Ovary (tissue), 7 donors: ENCODE measurements at regions not wholly inside any gene's neighbourhood (a gene's known extent, or its start where the extent isn't known, plus 50 kb on each side); places are given as distances from the start of the nearest gene placed in this dataset.

Experiments used
- DNase-seq, 5 donors: peaks; one replicate each; pipeline ENCODE4 v3.0.0-alpha.2; 2019 to 2020
- H3K27ac ChIP-seq, 2 donors: fragments of 200-600 bp; one replicate each; pipeline versions ENCODE4 v1.5.1 to v1.8.0; 2019 to 2022
- H3K27me3 ChIP-seq: fragments of 200-600 bp; one replicate; pipeline ENCODE4 v1.8.0; 2022
- H3K36me3 ChIP-seq: fragments of 200-600 bp; sonication (generic); one replicate; pipeline ENCODE4 v1.5.1; 2019
- H3K4me1 ChIP-seq: one replicate; pipeline ENCODE4 v1.8.1; 2013; ENCODE audit warnings: mild to moderate bottlenecking, moderate library complexity; ENCODE audit not compliant: insufficient read depth
- H3K4me3 ChIP-seq: fragments of 200-600 bp; sonication (generic); one replicate; pipeline ENCODE4 v1.5.1; 2017
- H3K9me3 ChIP-seq, 2 donors: fragments of 200-600 bp in 1 of 2; sonication (generic) in 1 of 2; one replicate each; pipeline versions ENCODE4 v1.5.1 to v1.8.1; 2013 to 2019; ENCODE audit warnings: mild to moderate bottlenecking in 1 of 2, moderate library complexity in 1 of 2
- EP300 ChIP-seq: sonication (generic); formaldehyde crosslinking; IDR thresholded peaks from one replicate; pipeline ENCODE4 v1.6.1; 2017; ENCODE audit warnings: antibody characterized with exemption
- POLR2A ChIP-seq: fragments of 450-650 bp; IDR thresholded peaks from one replicate; pipeline ENCODE4 v1.6.1; 2017; ENCODE audit warnings: antibody characterized with exemption, mild to moderate bottlenecking, moderate library complexity
- WGBS, 3 donors: extraction: QIAGEN DNeasy Blood & Tissue Kit in 1 of 3; methylation state at CpG; one replicate each; pipeline versions ENCODE4 v1.1.5 to v1.1.7; 2013 to 2017; 5-methylcytosine and 5-hydroxymethylcytosine counted together
- intact Hi-C, 4 donors: fragments of 100-400 bp; cut with DNase I; formaldehyde crosslinking; loops; one replicate each; pipeline versions ENCODE4 v1.11.0 to v1.15.1; 2022 to 2023
- TF ChIP-seq, protein P1 (sequence below), 3 donors: fragments of 450-650 bp in 2 of 3; fragments of 200-600 bp in 1 of 3; IDR thresholded peaks; one replicate each; pipeline versions ENCODE4 v1.5.1 to v1.8.0; 2016 to 2022; ENCODE audit warnings: antibody characterized with exemption in 3 of 3, mild to moderate bottlenecking in 1 of 3
- donor health status: DM: no; HTN: no; CAD: no; lungs with moderate emphysema.
- donor health status: DM: no; HTN: no; CAD: no.
- donor health status: Bipolar disorder and iron deficiency.
- donor health status: DM: no; HTN: no; CAD: no.
- donor health status: DM: yes; HTN: yes; CAD: no.

- Histone ChIP-seq H3K36me3 (no peaks in the 10 kb centered on the region), H3K27ac (no peak overlapping the region), H3K4me3 (no peak overlapping the region), H3K4me1 (no peaks in the 10 kb centered on the region), H3K27me3 (no peaks in the 10 kb centered on the region), H3K9me3 (no peaks in the 10 kb centered on the region)
- intact Hi-C loops: no loop called here
- WGBS, 3 donors: 78 to 84% (median 81%) methylated on average over 7 of the region's 7 CpGs
- DNase-seq: no peak
- no peak for TF ChIP-seq POLR2A
- no peak for TF ChIP-seq EP300
- TF ChIP-seq, protein P1, sequence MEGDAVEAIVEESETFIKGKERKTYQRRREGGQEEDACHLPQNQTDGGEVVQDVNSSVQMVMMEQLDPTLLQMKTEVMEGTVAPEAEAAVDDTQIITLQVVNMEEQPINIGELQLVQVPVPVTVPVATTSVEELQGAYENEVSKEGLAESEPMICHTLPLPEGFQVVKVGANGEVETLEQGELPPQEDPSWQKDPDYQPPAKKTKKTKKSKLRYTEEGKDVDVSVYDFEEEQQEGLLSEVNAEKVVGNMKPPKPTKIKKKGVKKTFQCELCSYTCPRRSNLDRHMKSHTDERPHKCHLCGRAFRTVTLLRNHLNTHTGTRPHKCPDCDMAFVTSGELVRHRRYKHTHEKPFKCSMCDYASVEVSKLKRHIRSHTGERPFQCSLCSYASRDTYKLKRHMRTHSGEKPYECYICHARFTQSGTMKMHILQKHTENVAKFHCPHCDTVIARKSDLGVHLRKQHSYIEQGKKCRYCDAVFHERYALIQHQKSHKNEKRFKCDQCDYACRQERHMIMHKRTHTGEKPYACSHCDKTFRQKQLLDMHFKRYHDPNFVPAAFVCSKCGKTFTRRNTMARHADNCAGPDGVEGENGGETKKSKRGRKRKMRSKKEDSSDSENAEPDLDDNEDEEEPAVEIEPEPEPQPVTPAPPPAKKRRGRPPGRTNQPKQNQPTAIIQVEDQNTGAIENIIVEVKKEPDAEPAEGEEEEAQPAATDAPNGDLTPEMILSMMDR (IDR thresholded peaks at IDR 0.05): no peak
Observed at GRCh38 chr3:130800829-130801228, 54.2 kb upstream of the PIK3R4 start.

- Histone ChIP-seq H3K4me3 (no peak overlapping the region), H3K27me3 (no peaks in the 10 kb centered on the region), H3K27ac (no peak overlapping the region), H3K36me3 (no peaks in the 10 kb centered on the region), H3K9me3 (no peaks in the 10 kb centered on the region), H3K4me1 (no peaks in the 10 kb centered on the region)
- TF ChIP-seq POLR2A (no peak), EP300 (no peak)
- TF ChIP-seq, protein P1 (IDR thresholded peaks at IDR 0.05): no peak
- DNase-seq: no peak
- 91 to 93% (median 92%) methylated on average over 3 of the region's 3 CpGs for WGBS, 3 donors
- intact Hi-C loops: no loop called here
Observed at GRCh38 chr3:130801473-130801872, 54.8 kb upstream of the PIK3R4 start.

DNA sequence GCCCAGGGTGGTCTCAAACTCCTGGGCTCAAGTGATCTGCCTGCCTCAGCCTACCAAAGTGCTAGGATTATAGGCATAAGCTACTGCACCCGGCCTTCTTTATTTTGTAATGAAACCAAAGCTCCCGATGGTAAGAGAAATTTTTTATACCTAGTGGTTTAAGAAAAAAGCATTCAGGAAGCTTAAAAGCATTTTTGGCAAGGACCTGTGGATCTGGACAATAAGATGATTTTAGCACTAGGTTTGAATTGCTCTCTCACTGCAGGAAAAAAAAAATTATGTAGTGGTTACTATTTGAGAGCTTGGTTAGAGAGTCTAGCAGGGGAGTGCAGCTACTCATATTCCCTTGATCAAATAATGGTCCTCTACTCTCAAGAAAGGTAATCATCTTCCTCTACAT is 64.9 kb upstream of the PIK3R4 start:
- H3K27ac ChIP-seq: no peak overlapping the region
- DNase-seq: no peak
- H3K27me3 ChIP-seq: no peaks in the 10 kb centered on the region
- H3K36me3 ChIP-seq: no peaks in the 10 kb centered on the region
- 73 to 79% (median 77%) methylated on average over 2 of the region's 2 CpGs for WGBS, 3 donors
- intact Hi-C loops: no loop called here
- no peak overlapping the region for H3K4me3 ChIP-seq
- no peaks in the 10 kb centered on the region for H3K4me1 ChIP-seq
- TF ChIP-seq, protein P1 (IDR thresholded peaks at IDR 0.05): no peak
- TF ChIP-seq EP300 (no peak), POLR2A (no peak)
- no peaks in the 10 kb centered on the region for H3K9me3 ChIP-seq

GRCh38 chr3:130814691-130815472 is 68.3 kb upstream of the PIK3R4 start:
- intact Hi-C loops: no loop called here
- no peak for DNase-seq
- Histone ChIP-seq H3K4me1 (no peaks in the 10 kb centered on the region), H3K4me3 (no peak overlapping the region), H3K36me3 (no peaks in the 10 kb centered on the region), H3K27ac (no peak overlapping the region), H3K27me3 (no peaks in the 10 kb centered on the region), H3K9me3 (no peaks in the 10 kb centered on the region)
- WGBS, 3 donors: 91 to 98% (median 92%) methylated on average over 22 to 36 of the region's 36 CpGs
- TF ChIP-seq EP300: no peak
- TF ChIP-seq, protein P1 (IDR thresholded peaks at IDR 0.05): no peak
- TF ChIP-seq POLR2A: no peak
